B cell (primary cell): ENCODE measurements at regions not wholly inside any gene's neighbourhood (a gene's known extent, or its start where the extent isn't known, plus 50 kb on each side); places are given as distances from the start of the nearest gene placed in this dataset.

Experiments
- CTCF ChIP-seq: fragments of 200-600 bp; IDR thresholded peaks from one replicate; pipeline ENCODE4 v1.8.0; 2022; ENCODE audit warnings: antibody characterized with exemption, mild to moderate bottlenecking
- EZH2 ChIP-seq: IDR thresholded peaks from 2 replicates; pipeline ENCODE4 v1.6.1; 2012; ENCODE audit warnings: borderline replicate concordance, low read depth, mild to moderate bottlenecking, moderate library complexity, low read length; ENCODE audit not compliant: insufficient read depth, poor library complexity, severe bottlenecking

GRCh38 chr7:70890147-70890969, 241.6 kb upstream of the GALNT17 start:
- TF ChIP-seq CTCF (no peak), EZH2 (no peak)
